ENCODE measurements at regions not wholly inside any gene's neighbourhood (a gene's known extent, or its start where the extent isn't known, plus 50 kb on each side); places are given as distances from the start of the nearest gene placed in this dataset.

DNA sequence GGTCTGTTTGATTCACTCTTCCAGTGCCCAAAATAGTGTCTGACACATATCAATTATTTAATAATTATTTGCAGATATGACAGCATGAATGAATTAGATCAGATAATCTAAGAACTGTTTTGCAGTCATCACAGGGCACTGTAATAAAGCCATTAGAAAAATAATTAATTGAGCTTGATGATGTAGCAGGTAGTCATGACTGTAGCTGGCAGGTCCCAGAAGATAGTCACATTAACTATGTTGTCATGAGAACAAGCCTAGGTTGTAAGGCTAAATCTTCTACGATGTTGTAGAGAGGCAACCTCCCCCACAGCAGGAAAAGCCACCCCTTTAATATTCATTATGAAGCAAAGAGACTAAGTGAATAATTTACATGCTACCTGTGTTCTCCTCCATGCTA lies 243.9 kb upstream of the SPTLC3 start:
- H3K79me2 ChIP-seq (ENCODE audit: low read depth), result no peaks in the 10 kb centered on the region
- H3K27ac ChIP-seq, result no peak overlapping the region
- no peak overlapping the region for H3K4me2 ChIP-seq

DNA sequence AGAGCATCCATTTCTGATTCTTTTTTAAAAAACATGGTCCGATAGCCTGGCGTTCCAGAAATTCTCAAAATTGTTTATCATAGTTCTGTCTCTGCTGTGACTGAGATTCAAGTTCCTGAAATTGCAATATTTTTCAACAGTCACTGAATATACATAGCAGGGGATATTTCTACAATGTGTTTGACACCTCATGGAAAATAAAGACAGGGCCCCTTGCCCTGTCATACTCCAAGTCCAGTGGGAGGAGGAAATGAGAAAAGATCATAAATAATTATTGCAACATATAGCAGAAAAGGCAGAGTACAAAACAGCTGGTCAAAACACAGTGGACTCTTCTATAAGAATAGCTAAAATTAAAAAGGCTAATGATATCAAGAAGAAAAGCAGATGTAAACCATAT lies 234.8 kb upstream of the SPTLC3 start:
- no peaks in the 10 kb centered on the region for H3K9me3 ChIP-seq (ENCODE audit: low read depth)
- DNase-seq (ENCODE audit: low spot score), result no peak
- Mint-ChIP-seq H3K36me3 (no peaks in the 10 kb centered on the region), H3K27ac (no peak overlapping the region), H3K4me1 (peaks cover 11% of the 10 kb centered on the region), H3K4me3 (no peak overlapping the region), H3K9me3 (no peaks in the 10 kb centered on the region), H3K27me3 (ENCODE audit: insufficient read depth, low read depth) (peaks cover 7% of the 10 kb centered on the region)
- no peaks in the 10 kb centered on the region for H3K79me2 ChIP-seq (ENCODE audit: low read depth)
- H3K4me2 ChIP-seq, result no peak overlapping the region
- no peak overlapping the region for H3K27ac ChIP-seq
- H3K36me3 ChIP-seq, result no peaks in the 10 kb centered on the region
- H3K27me3 ChIP-seq, result no peaks in the 10 kb centered on the region
- no peak overlapping the region for H2AFZ ChIP-seq (replicated peaks)
- no peak overlapping the region for H3K9ac ChIP-seq
- TF ChIP-seq EZH2 (IDR thresholded peaks at IDR 0.05), result no peak
- no peak for TF ChIP-seq EZH2phosphoT487 (IDR thresholded peaks at IDR 0.05)
- TF ChIP-seq, protein P1, sequence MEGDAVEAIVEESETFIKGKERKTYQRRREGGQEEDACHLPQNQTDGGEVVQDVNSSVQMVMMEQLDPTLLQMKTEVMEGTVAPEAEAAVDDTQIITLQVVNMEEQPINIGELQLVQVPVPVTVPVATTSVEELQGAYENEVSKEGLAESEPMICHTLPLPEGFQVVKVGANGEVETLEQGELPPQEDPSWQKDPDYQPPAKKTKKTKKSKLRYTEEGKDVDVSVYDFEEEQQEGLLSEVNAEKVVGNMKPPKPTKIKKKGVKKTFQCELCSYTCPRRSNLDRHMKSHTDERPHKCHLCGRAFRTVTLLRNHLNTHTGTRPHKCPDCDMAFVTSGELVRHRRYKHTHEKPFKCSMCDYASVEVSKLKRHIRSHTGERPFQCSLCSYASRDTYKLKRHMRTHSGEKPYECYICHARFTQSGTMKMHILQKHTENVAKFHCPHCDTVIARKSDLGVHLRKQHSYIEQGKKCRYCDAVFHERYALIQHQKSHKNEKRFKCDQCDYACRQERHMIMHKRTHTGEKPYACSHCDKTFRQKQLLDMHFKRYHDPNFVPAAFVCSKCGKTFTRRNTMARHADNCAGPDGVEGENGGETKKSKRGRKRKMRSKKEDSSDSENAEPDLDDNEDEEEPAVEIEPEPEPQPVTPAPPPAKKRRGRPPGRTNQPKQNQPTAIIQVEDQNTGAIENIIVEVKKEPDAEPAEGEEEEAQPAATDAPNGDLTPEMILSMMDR (IDR thresholded peaks at IDR 0.05), result no peak
- no peaks in the 10 kb centered on the region for H3K4me1 ChIP-seq
- no peak overlapping the region for H3K4me3 ChIP-seq
- no peaks in the 10 kb centered on the region for H3F3A ChIP-seq (ENCODE audit: low read depth)
- no peaks in the 10 kb centered on the region for H4K20me1 ChIP-seq (ENCODE audit: low read depth)

More for the DNA sequence above, 243.9 kb upstream of the SPTLC3 start:
- H3K4me3 Mint-ChIP-seq, result no peak overlapping the region
- no peak overlapping the region for H3K9ac ChIP-seq
- H4K20me1 ChIP-seq (ENCODE audit: low read depth), result no peaks in the 10 kb centered on the region
- H3K9me3 Mint-ChIP-seq, result no peaks in the 10 kb centered on the region
- H3K4me3 ChIP-seq, result no peak overlapping the region
- TF ChIP-seq, protein P1 (IDR thresholded peaks at IDR 0.05), result no peak
- TF ChIP-seq EZH2 (IDR thresholded peaks at IDR 0.05) (no peak), EZH2phosphoT487 (IDR thresholded peaks at IDR 0.05) (no peak)
- H3K36me3 ChIP-seq, result no peaks in the 10 kb centered on the region
- H3F3A ChIP-seq (ENCODE audit: low read depth), result no peaks in the 10 kb centered on the region
- H3K27me3 ChIP-seq, result no peaks in the 10 kb centered on the region
- no peaks in the 10 kb centered on the region for H3K9me3 ChIP-seq (ENCODE audit: low read depth)
- DNase-seq (ENCODE audit: low spot score), result no peak
- no peaks in the 10 kb centered on the region for H3K4me1 ChIP-seq
- H2AFZ ChIP-seq (replicated peaks), result no peak overlapping the region
- peaks cover 4% of the 10 kb centered on the region for H3K4me1 Mint-ChIP-seq
- H3K27ac Mint-ChIP-seq, result no peak overlapping the region
- no peaks in the 10 kb centered on the region for H3K36me3 Mint-ChIP-seq
- H3K27me3 Mint-ChIP-seq (ENCODE audit: insufficient read depth, low read depth), result peaks cover 4% of the 10 kb centered on the region

DNA sequence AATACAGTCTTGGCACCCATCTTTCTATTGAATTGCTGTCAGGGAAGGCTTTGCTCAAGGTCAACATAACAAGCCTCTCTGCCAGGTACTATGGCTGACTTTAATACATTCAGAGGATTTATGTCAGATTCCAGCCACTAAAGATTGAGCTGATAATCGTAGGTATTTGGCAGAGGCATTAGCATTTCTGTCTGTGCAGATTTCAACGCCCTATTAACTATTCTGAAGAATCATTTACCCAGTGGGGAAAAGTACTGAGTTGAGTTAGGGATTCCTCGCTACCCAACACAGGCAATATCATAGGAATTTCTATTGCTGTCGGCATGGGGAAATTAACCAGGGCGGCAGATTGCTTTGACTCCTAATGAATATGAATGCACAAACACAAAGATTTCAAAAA lies 233.7 kb upstream of the SPTLC3 start:
- H3F3A ChIP-seq (ENCODE audit: low read depth), result no peaks in the 10 kb centered on the region
- H3K27ac Mint-ChIP-seq, result no peak overlapping the region
- no peak overlapping the region for H2AFZ ChIP-seq (replicated peaks)
- H3K4me1 Mint-ChIP-seq, result peaks cover 11% of the 10 kb centered on the region
- TF ChIP-seq EZH2phosphoT487 (IDR thresholded peaks at IDR 0.05), result no peak
- TF ChIP-seq, protein P1 (IDR thresholded peaks at IDR 0.05), result no peak
- no peaks in the 10 kb centered on the region for H3K9me3 Mint-ChIP-seq
- no peak overlapping the region for H3K9ac ChIP-seq
- no peaks in the 10 kb centered on the region for H3K4me1 ChIP-seq
- H3K79me2 ChIP-seq (ENCODE audit: low read depth), result no peaks in the 10 kb centered on the region
- H3K27me3 ChIP-seq, result no peaks in the 10 kb centered on the region
- no peaks in the 10 kb centered on the region for H3K9me3 ChIP-seq (ENCODE audit: low read depth)
- no peaks in the 10 kb centered on the region for H4K20me1 ChIP-seq (ENCODE audit: low read depth)
- no peak overlapping the region for H3K4me3 ChIP-seq
- no peak for DNase-seq (ENCODE audit: low spot score)
- no peaks in the 10 kb centered on the region for H3K36me3 ChIP-seq
- H3K27ac ChIP-seq, result no peak overlapping the region
- no peaks in the 10 kb centered on the region for H3K36me3 Mint-ChIP-seq
- H3K4me3 Mint-ChIP-seq, result no peak overlapping the region
- H3K4me2 ChIP-seq, result no peak overlapping the region
- peaks cover 7% of the 10 kb centered on the region for H3K27me3 Mint-ChIP-seq (ENCODE audit: insufficient read depth, low read depth)

DNA sequence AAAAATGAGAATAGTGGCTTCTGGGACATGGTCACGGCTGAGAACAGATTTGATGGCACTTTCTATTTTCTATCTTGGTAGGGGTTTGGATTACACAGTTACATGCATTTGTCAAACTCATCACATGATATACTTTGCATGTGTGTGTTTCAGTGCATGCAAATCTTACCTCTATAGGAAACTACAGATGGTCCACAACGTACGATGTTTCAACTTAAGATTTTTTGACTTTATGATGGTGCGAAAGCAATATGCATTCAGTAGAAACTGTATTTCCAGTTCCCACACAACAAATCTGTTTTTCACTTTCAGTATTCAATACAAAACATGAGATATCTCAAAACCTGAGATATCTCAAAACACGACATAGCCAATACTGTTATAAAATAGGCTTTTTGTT lies 231.8 kb upstream of the SPTLC3 start:
- Histone ChIP-seq H3K4me3 (no peak overlapping the region), H3K4me2 (no peak overlapping the region), H3K79me2 (ENCODE audit: low read depth) (no peaks in the 10 kb centered on the region), H3K9ac (no peak overlapping the region), H4K20me1 (ENCODE audit: low read depth) (no peaks in the 10 kb centered on the region), H3K27ac (no peak overlapping the region), H2AFZ (replicated peaks) (no peak overlapping the region), H3K27me3 (no peaks in the 10 kb centered on the region), H3K36me3 (no peaks in the 10 kb centered on the region), H3K9me3 (ENCODE audit: low read depth) (no peaks in the 10 kb centered on the region), H3F3A (ENCODE audit: low read depth) (no peaks in the 10 kb centered on the region), H3K4me1 (no peaks in the 10 kb centered on the region)
- Mint-ChIP-seq H3K27me3 (ENCODE audit: insufficient read depth, low read depth) (peaks cover 4% of the 10 kb centered on the region), H3K36me3 (no peaks in the 10 kb centered on the region), H3K4me3 (no peak overlapping the region), H3K27ac (no peak overlapping the region), H3K4me1 (peaks cover 11% of the 10 kb centered on the region), H3K9me3 (no peaks in the 10 kb centered on the region)
- no peak for DNase-seq (ENCODE audit: low spot score)
- TF ChIP-seq EZH2 (IDR thresholded peaks at IDR 0.05), result no peak
